ENCODE measurements at regions not wholly inside any gene's neighbourhood (a gene's known extent, or its start where the extent isn't known, plus 50 kb on each side); places are given as distances from the start of the nearest gene placed in this dataset.
"Not testable (repeated sequence)": the region's sequence is repeated elsewhere in the genome, so short reads cannot be mapped to it uniquely, and the experiment has no call there.

DNA sequence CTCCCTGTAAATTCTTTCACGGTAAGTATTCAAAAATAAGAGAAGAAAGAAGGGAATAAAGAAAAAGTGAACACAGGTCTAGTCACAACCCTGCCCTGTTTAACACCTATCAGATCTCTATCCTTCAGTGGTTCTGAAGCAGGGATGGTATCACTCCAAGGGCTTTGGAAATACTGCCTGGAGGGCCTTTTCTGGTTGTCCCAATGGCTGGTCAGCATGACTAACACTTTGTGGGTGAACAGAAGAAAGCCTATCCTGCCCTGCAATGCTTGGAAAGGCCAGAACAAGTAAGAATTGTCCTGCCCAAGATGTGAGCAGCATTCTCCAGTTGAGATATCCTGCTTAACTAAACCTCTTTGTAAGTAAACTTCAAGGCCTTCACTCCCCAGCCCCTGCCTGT lies 124.9 kb downstream of the TMEM167A start:
- no peaks in the 10 kb centered on the region for H3K27me3 ChIP-seq
- H3K4me1 ChIP-seq (ENCODE audit: low read depth) = peaks cover 5% of the 10 kb centered on the region
- DNase-seq (ENCODE audit: low read depth in 1 of 2, low spot score in 1 of 2) = no peak
- no peak overlapping the region for H3K27ac ChIP-seq
- TF ChIP-seq, protein P1, sequence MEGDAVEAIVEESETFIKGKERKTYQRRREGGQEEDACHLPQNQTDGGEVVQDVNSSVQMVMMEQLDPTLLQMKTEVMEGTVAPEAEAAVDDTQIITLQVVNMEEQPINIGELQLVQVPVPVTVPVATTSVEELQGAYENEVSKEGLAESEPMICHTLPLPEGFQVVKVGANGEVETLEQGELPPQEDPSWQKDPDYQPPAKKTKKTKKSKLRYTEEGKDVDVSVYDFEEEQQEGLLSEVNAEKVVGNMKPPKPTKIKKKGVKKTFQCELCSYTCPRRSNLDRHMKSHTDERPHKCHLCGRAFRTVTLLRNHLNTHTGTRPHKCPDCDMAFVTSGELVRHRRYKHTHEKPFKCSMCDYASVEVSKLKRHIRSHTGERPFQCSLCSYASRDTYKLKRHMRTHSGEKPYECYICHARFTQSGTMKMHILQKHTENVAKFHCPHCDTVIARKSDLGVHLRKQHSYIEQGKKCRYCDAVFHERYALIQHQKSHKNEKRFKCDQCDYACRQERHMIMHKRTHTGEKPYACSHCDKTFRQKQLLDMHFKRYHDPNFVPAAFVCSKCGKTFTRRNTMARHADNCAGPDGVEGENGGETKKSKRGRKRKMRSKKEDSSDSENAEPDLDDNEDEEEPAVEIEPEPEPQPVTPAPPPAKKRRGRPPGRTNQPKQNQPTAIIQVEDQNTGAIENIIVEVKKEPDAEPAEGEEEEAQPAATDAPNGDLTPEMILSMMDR (IDR thresholded peaks at IDR 0.05; ENCODE audit: low read depth, low read length) = no peak
- H3K36me3 ChIP-seq = no peaks in the 10 kb centered on the region
- H3K9me3 ChIP-seq (ENCODE audit: low read depth) = no peaks in the 10 kb centered on the region
- H3K4me3 ChIP-seq = no peak overlapping the region

DNA sequence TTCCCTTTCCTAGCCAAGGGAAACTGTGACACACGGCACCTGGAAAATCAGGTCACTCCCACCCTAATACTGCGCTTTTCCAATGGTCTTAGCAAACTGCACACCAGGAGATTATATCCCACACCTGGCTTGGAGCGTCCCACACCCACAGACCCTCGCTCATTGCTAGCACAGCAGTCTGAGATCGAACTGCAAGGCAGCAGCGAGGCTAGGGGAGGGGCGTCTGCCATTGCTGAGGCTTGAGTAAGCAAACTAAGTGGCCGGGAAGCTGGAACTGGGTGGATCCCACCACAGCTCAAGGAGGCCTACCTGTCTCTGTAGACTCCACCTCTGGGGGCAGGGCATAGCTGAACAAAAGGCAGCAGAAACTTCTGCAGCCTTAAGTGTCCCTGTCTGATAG lies 132.9 kb downstream of the TMEM167A start:
- not testable (repeated sequence) for DNase-seq (ENCODE audit: low read depth in 1 of 2, low spot score in 1 of 2); H3K4me3 ChIP-seq; H3K27me3 ChIP-seq; H3K36me3 ChIP-seq; H3K9me3 ChIP-seq (ENCODE audit: low read depth); H3K27ac ChIP-seq; H3K4me1 ChIP-seq (ENCODE audit: low read depth)

DNA sequence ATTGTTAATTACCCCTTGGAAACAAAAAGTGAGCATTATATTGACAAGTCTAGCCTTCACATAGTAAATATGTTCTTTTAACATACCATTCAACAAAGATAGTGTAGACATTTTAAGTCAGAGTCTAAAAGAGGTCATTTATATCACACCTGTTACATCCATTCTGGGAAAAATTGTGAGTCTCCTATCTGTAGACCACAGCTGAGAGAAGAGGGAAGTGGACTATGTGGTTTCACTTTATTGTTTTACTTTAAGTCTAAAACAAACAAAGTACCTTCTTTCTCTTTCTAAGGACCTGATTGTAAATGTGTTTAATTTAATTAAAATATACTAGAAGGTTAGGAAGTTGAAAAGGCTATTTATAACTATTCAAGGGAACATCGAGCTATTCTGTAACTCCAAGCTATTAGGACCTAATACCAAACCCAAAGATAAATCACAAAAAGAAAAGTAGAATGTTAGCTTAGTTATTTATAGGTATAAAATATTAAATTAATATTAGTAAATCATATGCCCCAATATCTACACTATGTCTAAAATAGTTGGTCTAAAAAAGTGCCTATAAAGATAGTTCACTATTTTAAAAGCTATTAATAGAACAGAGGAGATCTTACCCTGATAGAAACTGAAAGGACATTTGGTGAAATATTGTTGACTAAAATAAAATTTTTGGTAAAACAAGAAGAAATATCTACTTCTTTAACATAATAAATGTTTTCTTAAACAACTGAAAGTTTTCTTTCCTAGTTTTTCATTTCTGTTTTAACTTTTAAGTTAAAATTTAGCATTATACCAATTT lies 134.9 kb downstream of the TMEM167A start:
- H3K4me1 ChIP-seq (ENCODE audit: low read depth) = peaks cover 3% of the 10 kb centered on the region
- no peak overlapping the region for H3K4me3 ChIP-seq
- no peak overlapping the region for H3K27ac ChIP-seq
- H3K27me3 ChIP-seq = no peaks in the 10 kb centered on the region
- H3K36me3 ChIP-seq = no peaks in the 10 kb centered on the region
- DNase-seq (ENCODE audit: low read depth in 1 of 2, low spot score in 1 of 2) = no peak
- TF ChIP-seq, protein P1 (IDR thresholded peaks at IDR 0.05; ENCODE audit: low read depth, low read length) = no peak
- H3K9me3 ChIP-seq (ENCODE audit: low read depth) = no peaks in the 10 kb centered on the region

DNA sequence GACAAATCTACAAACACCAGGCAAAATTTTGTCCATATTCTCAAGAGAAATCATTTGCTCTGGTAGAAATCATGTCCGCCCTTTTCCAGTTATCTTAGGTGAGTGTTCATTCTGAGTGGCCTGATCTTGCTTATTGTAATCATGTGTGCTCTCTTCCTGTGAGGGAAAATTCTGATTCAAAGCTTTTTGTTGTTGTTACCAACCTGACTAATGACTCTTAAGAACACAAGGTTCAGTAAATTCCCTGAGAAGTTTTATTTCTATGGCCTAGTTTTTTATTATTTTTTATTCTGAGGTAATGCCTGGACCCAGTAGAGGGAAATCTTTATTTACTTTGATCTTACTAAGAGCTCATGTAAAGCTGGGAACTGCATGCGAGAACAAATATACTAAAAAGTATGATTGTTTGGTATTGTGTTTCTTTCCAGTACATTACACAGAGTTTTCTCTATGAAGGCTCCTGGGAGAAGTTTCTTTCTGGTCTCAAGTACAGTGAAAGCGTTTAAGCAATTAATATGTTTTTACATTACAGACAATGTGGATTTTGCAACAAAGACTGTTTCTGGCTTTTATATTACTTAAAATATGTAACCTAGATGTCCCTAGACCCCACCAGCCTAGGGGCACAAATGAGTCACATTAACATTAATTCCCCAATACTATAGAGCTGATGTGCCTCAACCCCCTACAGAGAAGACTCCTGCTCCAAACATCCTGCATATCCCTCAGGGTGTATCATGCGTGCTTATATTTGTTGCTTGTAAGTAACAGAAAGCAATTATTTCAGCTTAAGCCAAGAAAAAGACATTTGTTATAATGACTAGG lies 138.1 kb downstream of the TMEM167A start:
- Histone ChIP-seq H3K27ac (no peak overlapping the region), H3K27me3 (no peaks in the 10 kb centered on the region), H3K9me3 (ENCODE audit: low read depth) (no peaks in the 10 kb centered on the region), H3K4me3 (no peak overlapping the region), H3K4me1 (ENCODE audit: low read depth) (peaks cover 3% of the 10 kb centered on the region), H3K36me3 (no peaks in the 10 kb centered on the region)
- DNase-seq (ENCODE audit: low read depth in 1 of 2, low spot score in 1 of 2) = no peak
- TF ChIP-seq, protein P1 (IDR thresholded peaks at IDR 0.05; ENCODE audit: low read depth, low read length) = no peak

DNA sequence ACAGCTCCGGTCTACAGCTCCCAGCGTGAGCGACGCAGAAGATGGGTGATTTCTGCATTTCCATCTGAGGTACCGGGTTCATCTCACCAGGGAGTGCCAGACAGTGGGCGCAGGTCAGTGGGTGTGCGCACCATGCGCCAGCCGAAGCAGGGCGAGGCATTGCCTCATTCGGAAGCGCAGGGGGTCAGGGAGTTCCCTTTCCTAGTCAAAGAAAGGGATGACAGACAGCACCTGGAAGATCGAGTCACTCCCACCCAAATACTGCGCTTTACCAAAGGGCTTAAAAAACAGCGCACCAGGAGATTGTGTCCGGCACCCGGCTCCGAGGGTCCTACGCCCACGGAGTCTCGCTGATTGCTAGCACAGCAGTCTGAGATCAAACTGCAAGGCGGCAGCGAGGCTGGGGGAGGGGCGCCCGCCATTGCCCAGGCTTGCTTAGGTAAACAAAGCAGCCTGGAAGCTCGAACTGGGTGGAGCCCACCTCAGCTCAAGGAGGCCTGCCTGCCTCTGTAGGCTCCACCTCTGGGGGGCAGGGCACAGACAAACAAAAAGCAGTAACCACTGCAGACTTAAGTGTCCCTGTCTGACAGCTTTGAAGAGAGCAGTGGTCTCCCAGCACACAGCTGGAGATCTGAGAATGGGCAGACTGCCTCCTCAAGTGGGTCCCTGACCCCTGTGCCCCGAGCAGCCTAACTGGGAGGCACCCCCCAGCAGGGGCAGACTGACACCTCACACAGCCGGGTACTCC lies 144.5 kb downstream of the TMEM167A start:
- not testable (repeated sequence) for H3K4me3 ChIP-seq; H3K27ac ChIP-seq; H3K27me3 ChIP-seq; H3K4me1 ChIP-seq (ENCODE audit: low read depth); H3K36me3 ChIP-seq; H3K9me3 ChIP-seq (ENCODE audit: low read depth); DNase-seq (ENCODE audit: low read depth in 1 of 2, low spot score in 1 of 2)

DNA sequence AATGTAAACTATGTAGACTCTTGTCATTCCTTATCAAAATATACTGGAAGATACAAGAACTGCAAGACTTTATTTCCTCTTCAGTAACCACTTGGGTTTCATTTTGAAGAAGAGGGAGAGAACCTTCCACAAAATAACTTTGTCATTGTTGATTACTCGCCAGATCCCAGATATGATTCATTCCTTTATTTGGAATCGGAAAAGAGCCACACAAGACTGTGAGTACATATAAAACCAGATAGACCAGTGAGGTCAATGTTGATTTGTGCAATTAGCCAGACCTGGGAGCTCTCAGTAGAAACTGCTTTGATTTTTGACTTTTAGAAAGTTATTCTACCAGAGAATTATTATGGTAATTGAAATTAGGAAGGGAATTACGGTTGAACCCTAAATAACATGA lies 146.1 kb downstream of the TMEM167A start:
- Histone ChIP-seq H3K27me3 (no peaks in the 10 kb centered on the region), H3K4me1 (ENCODE audit: low read depth) (no peaks in the 10 kb centered on the region), H3K36me3 (no peaks in the 10 kb centered on the region), H3K4me3 (no peak overlapping the region), H3K27ac (no peak overlapping the region), H3K9me3 (ENCODE audit: low read depth) (no peaks in the 10 kb centered on the region)
- TF ChIP-seq, protein P1 (IDR thresholded peaks at IDR 0.05; ENCODE audit: low read depth, low read length) = no peak
- DNase-seq (ENCODE audit: low read depth in 1 of 2, low spot score in 1 of 2) = peak in 1 of 2 donors; percentile 72

Data from cardiac muscle cell (in vitro differentiated cells and primary cell).